ENCODE measurements at regions not wholly inside any gene's neighbourhood (a gene's known extent, or its start where the extent isn't known, plus 50 kb on each side); places are given as distances from the start of the nearest gene placed in this dataset.

GRCh38 chr9:89793124-89793495 lies 188.3 kb downstream of the GADD45G start:
- no peak for DNase-seq
- Mint-ChIP-seq H3K4me3 (ENCODE audit: unreplicated experiment) (no peak overlapping the region), H3K9me3 (ENCODE audit: unreplicated experiment) (no peaks in the 10 kb centered on the region), H3K27me3 (ENCODE audit: insufficient read depth, unreplicated experiment) (no peaks in the 10 kb centered on the region), H3K36me3 (ENCODE audit: insufficient read depth, unreplicated experiment) (no peaks in the 10 kb centered on the region), H3K27ac (ENCODE audit: unreplicated experiment) (no peak overlapping the region), H3K4me1 (ENCODE audit: low read depth, unreplicated experiment) (no peaks in the 10 kb centered on the region)
- BruUV-seq (replicated peaks): no TSS peak
- intact Hi-C loops (cut with micrococcal nuclease; ENCODE audit: unreplicated experiment): no loop called here
- Histone ChIP-seq H3K36me3 (ENCODE audit: control insufficient read depth, insufficient read depth, low read length) (no peaks in the 10 kb centered on the region), H3K27me3 (replicated peaks; ENCODE audit: control insufficient read depth, insufficient read depth, low read length) (no peaks in the 10 kb centered on the region), H3K4me1 (no peaks in the 10 kb centered on the region), H3K9me3 (no peaks in the 10 kb centered on the region), H3K4me3 (ENCODE audit: low read depth, low read length) (no peak overlapping the region)
- POLR2A ChIA-PET: no interaction called here
- CTCF ChIA-PET: no interaction called here
- no peak for TF ChIP-seq CTCF (IDR thresholded peaks at IDR 0.05; ENCODE audit: insufficient read depth in 1 of 2, low read depth in 1 of 2, low read length in 1 of 2, severe bottlenecking in 1 of 2, unreplicated experiment in 1 of 2)

GRCh38 chr9:89793551-89793950 lies 188.7 kb downstream of the GADD45G start:
- Histone ChIP-seq H3K9me3 (no peaks in the 10 kb centered on the region), H3K4me1 (no peaks in the 10 kb centered on the region), H3K36me3 (ENCODE audit: control insufficient read depth, insufficient read depth, low read length) (no peaks in the 10 kb centered on the region), H3K4me3 (ENCODE audit: low read depth, low read length) (no peak overlapping the region), H3K27me3 (replicated peaks; ENCODE audit: control insufficient read depth, insufficient read depth, low read length) (no peaks in the 10 kb centered on the region)
- no peaks in the 10 kb centered on the region for H3K4me1 Mint-ChIP-seq (ENCODE audit: low read depth, unreplicated experiment)
- no peaks in the 10 kb centered on the region for H3K36me3 Mint-ChIP-seq (ENCODE audit: insufficient read depth, unreplicated experiment)
- H3K4me3 Mint-ChIP-seq (ENCODE audit: unreplicated experiment): no peak overlapping the region
- intact Hi-C loops (cut with micrococcal nuclease; ENCODE audit: unreplicated experiment): no loop called here
- H3K9me3 Mint-ChIP-seq (ENCODE audit: unreplicated experiment): no peaks in the 10 kb centered on the region
- no TSS peak for BruUV-seq (replicated peaks)
- no peak for TF ChIP-seq CTCF (IDR thresholded peaks at IDR 0.05; ENCODE audit: insufficient read depth in 1 of 2, low read depth in 1 of 2, low read length in 1 of 2, severe bottlenecking in 1 of 2, unreplicated experiment in 1 of 2)
- ChIA-PET CTCF (no interaction called here), POLR2A (no interaction called here)
- no peak for DNase-seq
- H3K27me3 Mint-ChIP-seq (ENCODE audit: insufficient read depth, unreplicated experiment): no peaks in the 10 kb centered on the region
- H3K27ac Mint-ChIP-seq (ENCODE audit: unreplicated experiment): no peak overlapping the region

- H3K4me3 ChIP-seq (ENCODE audit: low read depth, low read length): no peak overlapping the region
- intact Hi-C loops (cut with micrococcal nuclease; ENCODE audit: unreplicated experiment): no loop called here
Measured at GRCh38 chr9:89794918-89795317, 190.1 kb downstream of the GADD45G start.

More at GRCh38 chr9:89794918-89795317, 190.1 kb downstream of the GADD45G start:
- Mint-ChIP-seq H3K4me1 (ENCODE audit: low read depth, unreplicated experiment) (no peaks in the 10 kb centered on the region), H3K9me3 (ENCODE audit: unreplicated experiment) (no peaks in the 10 kb centered on the region), H3K27me3 (ENCODE audit: insufficient read depth, unreplicated experiment) (no peaks in the 10 kb centered on the region), H3K27ac (ENCODE audit: unreplicated experiment) (no peak overlapping the region), H3K36me3 (ENCODE audit: insufficient read depth, unreplicated experiment) (no peaks in the 10 kb centered on the region), H3K4me3 (ENCODE audit: unreplicated experiment) (no peak overlapping the region)
- POLR2A ChIA-PET: no interaction called here
- DNase-seq: no peak
- BruUV-seq (replicated peaks): no TSS peak
- Histone ChIP-seq H3K9me3 (no peaks in the 10 kb centered on the region), H3K4me1 (no peaks in the 10 kb centered on the region), H3K27me3 (replicated peaks; ENCODE audit: control insufficient read depth, insufficient read depth, low read length) (no peaks in the 10 kb centered on the region), H3K36me3 (ENCODE audit: control insufficient read depth, insufficient read depth, low read length) (no peaks in the 10 kb centered on the region)
- TF ChIP-seq CTCF (IDR thresholded peaks at IDR 0.05; ENCODE audit: insufficient read depth in 1 of 2, low read depth in 1 of 2, low read length in 1 of 2, severe bottlenecking in 1 of 2, unreplicated experiment in 1 of 2): no peak
- CTCF ChIA-PET: no interaction called here

Measured in Caco-2 (cell line).